A673 (cell line): ENCODE measurements at regions not wholly inside any gene's neighbourhood (a gene's known extent, or its start where the extent isn't known, plus 50 kb on each side); places are given as distances from the start of the nearest gene placed in this dataset.

ENCODE experiments used
- BruUV-seq: library from RNA; stranded (reverse); fragments of 400-500 nt; replicated peaks from 2 replicates; lab custom pipeline; 2021; lab: Mats Ljungman, UMichigan
- CTCF ChIA-PET: fragments of 300-600 bp; sonication (Branson Sonifier 250); formaldehyde crosslinking; loops from one replicate; lab custom pipeline; 2022; ENCODE audit warnings: antibody characterized with exemption; lab: Charles Lee
- POLR2A ChIA-PET: fragments of 300-600 bp; sonication (Branson Sonifier 250); formaldehyde crosslinking; loops from one replicate; lab custom pipeline; 2022; ENCODE audit warnings: antibody characterized with exemption; ENCODE audit not compliant: low non-redundant PET; lab: Charles Lee
- DNase-seq: peaks from one replicate; pipeline ENCODE4 v3.0.0-alpha.2; 2015; ENCODE audit warnings: low spot score
- H3K27ac ChIP-seq: fragments of 200-600 bp; sonication (generic); 2 replicates; pipeline ENCODE4 v1.5.1; 2016; ENCODE audit warnings: mixed run types, low read depth, mild to moderate bottlenecking, mixed read lengths, antibody characterized with exemption, low read length; ENCODE audit not compliant: poor library complexity, severe bottlenecking
- H3K27me3 ChIP-seq: fragments of 200-600 bp; sonication (generic); replicated peaks from 2 replicates; pipeline ENCODE4 v1.6.1; 2017; ENCODE audit warnings: mixed run types, low read depth, mild to moderate bottlenecking, mixed read lengths, antibody characterized with exemption, low read length; ENCODE audit not compliant: insufficient read depth, poor library complexity
- H3K36me3 ChIP-seq: fragments of 200-600 bp; sonication (generic); 2 replicates; pipeline ENCODE4 v1.6.1; 2016; ENCODE audit warnings: mixed run types, mild to moderate bottlenecking, mixed read lengths, antibody characterized with exemption, low read length; ENCODE audit not compliant: insufficient read depth, poor library complexity, severe bottlenecking
- H3K4me1 ChIP-seq: fragments of 200-600 bp; sonication (generic); 2 replicates; pipeline ENCODE4 v1.6.1; 2017; ENCODE audit warnings: mixed run types, mild to moderate bottlenecking, mixed read lengths, antibody characterized with exemption, low read length; ENCODE audit not compliant: insufficient read depth, poor library complexity, severe bottlenecking
- H3K4me3 ChIP-seq: fragments of 200-600 bp; sonication (generic); 2 replicates; pipeline ENCODE4 v1.5.1; 2016; ENCODE audit warnings: low read depth, mixed run types, mild to moderate bottlenecking, mixed read lengths, low read length; ENCODE audit not compliant: poor library complexity, severe bottlenecking
- H3K9me3 ChIP-seq: fragments of 200-600 bp; sonication (generic); 2 replicates; pipeline ENCODE4 v1.6.1; 2016; ENCODE audit warnings: mixed run types, low read depth, mild to moderate bottlenecking, mixed read lengths, antibody characterized with exemption, low read length; ENCODE audit not compliant: poor library complexity, severe bottlenecking
- CTCF ChIP-seq: fragments of 300-800, 200-600 bp; sonication (generic); conservative IDR thresholded peaks from 2 replicates; pipeline ENCODE4 v1.5.1; 2017; ENCODE audit warnings: low read depth, mild to moderate bottlenecking, antibody characterized with exemption, low read length, moderate library complexity, mixed read lengths
- EZH2 ChIP-seq: fragments of 200-600 bp; sonication (generic); IDR thresholded peaks from 2 replicates; pipeline ENCODE4 v1.6.1; 2017; ENCODE audit warnings: borderline replicate concordance, low read depth, mild to moderate bottlenecking, mixed read lengths, antibody characterized with exemption, low read length; ENCODE audit not compliant: poor library complexity, severe bottlenecking
- intact Hi-C: fragments of 100-400 bp; cut with micrococcal nuclease; formaldehyde crosslinking; loops from one replicate; pipeline ENCODE4 v1.10.0; 2022; ENCODE audit not compliant: unreplicated experiment

- Histone ChIP-seq H3K9me3 (no peaks in the 10 kb centered on the region), H3K27me3 (no peaks in the 10 kb centered on the region), H3K36me3 (peaks cover 5% of the 10 kb centered on the region), H3K4me3 (no peak overlapping the region), H3K4me1 (peaks cover 60% of the 10 kb centered on the region), H3K27ac (no peak overlapping the region)
- DNase-seq, result no peak
- no TSS peak for BruUV-seq
- ChIA-PET CTCF (no interaction called here), POLR2A (no interaction called here)
- TF ChIP-seq CTCF (no peak), EZH2 (no peak)
- intact Hi-C loops, result no loop called here
Observed at GRCh38 chr15:77781151-77781945, 148.6 kb upstream of the LINGO1 start.

- no TSS peak for BruUV-seq
- intact Hi-C loops, result no loop called here
- no peak for TF ChIP-seq CTCF
- TF ChIP-seq EZH2, result no peak
- Histone ChIP-seq H3K4me1 (peaks cover 36% of the 10 kb centered on the region), H3K9me3 (no peaks in the 10 kb centered on the region), H3K27ac (no peak overlapping the region), H3K36me3 (peaks cover 5% of the 10 kb centered on the region), H3K27me3 (no peaks in the 10 kb centered on the region), H3K4me3 (no peak overlapping the region)
- no peak for DNase-seq
- CTCF ChIA-PET, result no interaction called here
- POLR2A ChIA-PET, result no interaction called here
Observed at GRCh38 chr15:77778802-77779201, 146.1 kb upstream of the LINGO1 start.

GRCh38 chr15:77775837-77776236, 143.1 kb upstream of the LINGO1 start:
- POLR2A ChIA-PET, result no interaction called here
- TF ChIP-seq CTCF (no peak), EZH2 (no peak)
- peak; percentile 23 for DNase-seq
- intact Hi-C loops, result no loop called here
- H3K4me3 ChIP-seq, result no peak overlapping the region
- H3K27ac ChIP-seq, result no peak overlapping the region
- H3K9me3 ChIP-seq, result no peaks in the 10 kb centered on the region
- CTCF ChIA-PET, result no interaction called here
- H3K4me1 ChIP-seq, result peaks cover 9% of the 10 kb centered on the region
- no TSS peak for BruUV-seq
- H3K27me3 ChIP-seq, result no peaks in the 10 kb centered on the region
- H3K36me3 ChIP-seq, result peaks cover 1% of the 10 kb centered on the region
